HEK293 (cell line): ENCODE measurements at regions not wholly inside any gene's neighbourhood (a gene's known extent, or its start where the extent isn't known, plus 50 kb on each side); places are given as distances from the start of the nearest gene placed in this dataset.
"Not testable (repeated sequence)": the region's sequence is repeated elsewhere in the genome, so short reads cannot be mapped to it uniquely, and the experiment has no call there.

Source experiments
- CTCF ChIA-PET: fragments of 350-600 bp; formaldehyde crosslinking; extraction: SDS; loops from one replicate; lab custom pipeline; 2021; ENCODE audit warnings: antibody characterized with exemption; lab: Yijun Ruan, JAX
- POLR2A ChIA-PET: fragments of 300-600 bp; formaldehyde crosslinking; extraction: SDS; loops from one replicate; lab custom pipeline; 2020; ENCODE audit warnings: antibody characterized with exemption, inconsistent platforms; lab: Yijun Ruan, JAX
- H3K27ac ChIP-seq: fragments of 200-500 bp; sonication (Bioruptor generic); 2 replicates; pipeline ENCODE4 v1.5.1; 2014; ENCODE audit warnings: low read depth, low read length, control low read depth, inconsistent platforms; ENCODE audit errors: extremely low read depth
- H3K36me3 ChIP-seq, 2 experiments: fragments of 200-500 bp in 1 of 2; sonication (Bioruptor generic) in 1 of 2; 1 replicate in 1 of 2; 2 replicates in 1 of 2; pipeline ENCODE4 v1.5.1; 2014 to 2017; ENCODE audit warnings: inconsistent platforms in 2 of 2, low read length in 2 of 2; ENCODE audit not compliant: control insufficient read depth in 2 of 2, insufficient read depth in 1 of 2
- H3K4me1 ChIP-seq: fragments of 200-500 bp; sonication (Bioruptor generic); 2 replicates; pipeline ENCODE4 v1.5.1; 2014; ENCODE audit warnings: mild to moderate bottlenecking, low read length, inconsistent platforms; ENCODE audit not compliant: control insufficient read depth, insufficient read depth
- H3K4me3 ChIP-seq: 2 replicates; pipeline ENCODE4 v1.5.1; 2011; ENCODE audit warnings: low read depth, mild to moderate bottlenecking, control low read depth, low read length, moderate library complexity
- H3K9me3 ChIP-seq: fragments of 200-500 bp; sonication (Bioruptor generic); 2 replicates; pipeline ENCODE4 v1.5.1; 2014; ENCODE audit warnings: low read depth, low read length, inconsistent platforms; ENCODE audit not compliant: control insufficient read depth, insufficient read depth
- GLI2 ChIP-seq: fragments of 450-650 bp; formaldehyde crosslinking; IDR thresholded peaks from 2 replicates; pipeline ENCODE4; 2017; ENCODE audit warnings: missing biosample characterization, missing genetic modification characterization, low read depth, borderline replicate concordance
- KLF16 ChIP-seq: fragments of 450-650 bp; formaldehyde crosslinking; IDR thresholded peaks from 2 replicates; pipeline ENCODE4 v1.5.1; 2017; ENCODE audit warnings: missing biosample characterization, missing genetic modification characterization
- MEIS1 ChIP-seq: sonication (generic); formaldehyde crosslinking; IDR thresholded peaks from 2 replicates; pipeline ENCODE4 v1.8.1; 2022; ENCODE audit warnings: missing genetic modification reagents, mild to moderate bottlenecking, borderline replicate concordance
- PRDM1 ChIP-seq: fragments of 450-650 bp; formaldehyde crosslinking; IDR thresholded peaks from 2 replicates; pipeline ENCODE4; 2016; ENCODE audit warnings: missing biosample characterization, missing genetic modification characterization
- RBAK ChIP-seq: fragments of 450-650 bp; formaldehyde crosslinking; IDR thresholded peaks from 2 replicates; pipeline ENCODE4 v1.5.1; 2016; ENCODE audit warnings: missing biosample characterization, missing genetic modification characterization
- SCRT1 ChIP-seq: fragments of 450-650 bp; formaldehyde crosslinking; IDR thresholded peaks from 2 replicates; pipeline ENCODE4 v1.5.1; 2016; ENCODE audit warnings: missing biosample characterization, missing genetic modification characterization, borderline replicate concordance
- SP7 ChIP-seq: fragments of 450-650 bp; formaldehyde crosslinking; IDR thresholded peaks from 2 replicates; pipeline ENCODE4 v1.5.1; 2016; ENCODE audit warnings: missing biosample characterization, missing genetic modification characterization
- ZBTB1 ChIP-seq: fragments of 450-650 bp; formaldehyde crosslinking; IDR thresholded peaks from 2 replicates; pipeline ENCODE4 v1.5.1; 2016; ENCODE audit warnings: missing biosample characterization, missing genetic modification characterization
- ZBTB20 ChIP-seq: fragments of 450-650 bp; formaldehyde crosslinking; IDR thresholded peaks from 2 replicates; pipeline ENCODE4 v1.5.1; 2016; ENCODE audit warnings: missing biosample characterization, missing genetic modification characterization
- ZBTB7A ChIP-seq: fragments of 450-650 bp; formaldehyde crosslinking; IDR thresholded peaks from 2 replicates; pipeline ENCODE4 v1.5.1; 2016; ENCODE audit warnings: low read depth, missing biosample characterization, missing genetic modification characterization
- ZBTB8A ChIP-seq: fragments of 450-650 bp; formaldehyde crosslinking; IDR thresholded peaks from 2 replicates; pipeline ENCODE4 v1.5.1; 2016; ENCODE audit warnings: missing biosample characterization, missing genetic modification characterization
- ZEB2 ChIP-seq: fragments of 450-650 bp; formaldehyde crosslinking; IDR thresholded peaks from 2 replicates; pipeline ENCODE4 v1.5.1; 2016; ENCODE audit warnings: missing biosample characterization, missing genetic modification characterization
- ZNF184 ChIP-seq: fragments of 450-650 bp; IDR thresholded peaks from 2 replicates; pipeline ENCODE4 v1.5.1; 2018; ENCODE audit warnings: missing biosample characterization, mild to moderate bottlenecking, missing genetic modification characterization
- ZNF221 ChIP-seq: fragments of 450-650 bp; formaldehyde crosslinking; IDR thresholded peaks from 2 replicates; pipeline ENCODE4 v1.5.1; 2017; ENCODE audit warnings: missing biosample characterization, missing genetic modification characterization, borderline replicate concordance
- ZNF292 ChIP-seq: fragments of 450-650 bp; formaldehyde crosslinking; IDR thresholded peaks from 2 replicates; pipeline ENCODE4 v1.5.1; 2016; ENCODE audit warnings: low read depth, missing biosample characterization, missing genetic modification characterization, borderline replicate concordance
- ZNF324 ChIP-seq: fragments of 450-650 bp; formaldehyde crosslinking; IDR thresholded peaks from 2 replicates; pipeline ENCODE4 v1.5.1; 2016; ENCODE audit warnings: missing biosample characterization, missing genetic modification characterization
- ZNF366 ChIP-seq: fragments of 450-650 bp; formaldehyde crosslinking; conservative IDR thresholded peaks from 2 replicates; pipeline ENCODE4 v1.5.1; 2016; ENCODE audit warnings: missing biosample characterization, missing genetic modification characterization
- ZNF423 ChIP-seq: fragments of 450-650 bp; formaldehyde crosslinking; IDR thresholded peaks from 2 replicates; pipeline ENCODE4 v1.5.1; 2016; ENCODE audit warnings: missing biosample characterization, missing genetic modification characterization
- ZNF501 ChIP-seq: fragments of 450-650 bp; formaldehyde crosslinking; IDR thresholded peaks from 2 replicates; pipeline ENCODE4 v1.5.1; 2016; ENCODE audit warnings: missing biosample characterization, missing genetic modification characterization
- ZNF521 ChIP-seq: fragments of 450-650 bp; formaldehyde crosslinking; IDR thresholded peaks from 2 replicates; pipeline ENCODE4 v1.5.1; 2017; ENCODE audit warnings: missing biosample characterization, mild to moderate bottlenecking, missing genetic modification characterization
- ZNF561 ChIP-seq: fragments of 450-650 bp; IDR thresholded peaks from 2 replicates; pipeline ENCODE4 v1.5.1; 2018; ENCODE audit warnings: missing biosample characterization, missing genetic modification characterization, borderline replicate concordance
- ZNF571 ChIP-seq: fragments of 450-650 bp; formaldehyde crosslinking; IDR thresholded peaks from 2 replicates; pipeline ENCODE4 v1.5.0; 2017; ENCODE audit warnings: missing biosample characterization, missing genetic modification characterization
- ZNF596 ChIP-seq: fragments of 450-650 bp; IDR thresholded peaks from 2 replicates; pipeline ENCODE4 v1.5.0; 2018; ENCODE audit warnings: missing biosample characterization, mild to moderate bottlenecking, missing genetic modification characterization, moderate library complexity
- ZNF621 ChIP-seq: fragments of 450-650 bp; formaldehyde crosslinking; IDR thresholded peaks from 2 replicates; pipeline ENCODE4 v1.5.1; 2017; ENCODE audit warnings: missing biosample characterization, missing genetic modification characterization
- ZNF660 ChIP-seq: fragments of 450-650 bp; IDR thresholded peaks from 2 replicates; pipeline ENCODE4 v1.5.1; 2018; ENCODE audit warnings: missing biosample characterization, mild to moderate bottlenecking, missing genetic modification characterization
- ZNF830 ChIP-seq: fragments of 450-650 bp; IDR thresholded peaks from 2 replicates; pipeline ENCODE4 v1.5.0; 2018; ENCODE audit warnings: missing biosample characterization, missing genetic modification characterization, low read depth, mild to moderate bottlenecking, moderate library complexity
- ZSCAN16 ChIP-seq: fragments of 450-650 bp; formaldehyde crosslinking; IDR thresholded peaks from 2 replicates; pipeline ENCODE4 v1.5.1; 2016; ENCODE audit warnings: missing biosample characterization, missing genetic modification characterization
- TF ChIP-seq, protein P1 (sequence below): fragments of 450-650 bp; formaldehyde crosslinking; IDR thresholded peaks from 2 replicates; pipeline ENCODE4 v1.5.1; 2016; ENCODE audit warnings: missing biosample characterization, missing genetic modification characterization
- TF ChIP-seq, protein P2 (sequence below): fragments of 450-650 bp; formaldehyde crosslinking; IDR thresholded peaks from 2 replicates; pipeline ENCODE4 v1.5.1; 2016; ENCODE audit warnings: missing biosample characterization, missing genetic modification characterization

DNA sequence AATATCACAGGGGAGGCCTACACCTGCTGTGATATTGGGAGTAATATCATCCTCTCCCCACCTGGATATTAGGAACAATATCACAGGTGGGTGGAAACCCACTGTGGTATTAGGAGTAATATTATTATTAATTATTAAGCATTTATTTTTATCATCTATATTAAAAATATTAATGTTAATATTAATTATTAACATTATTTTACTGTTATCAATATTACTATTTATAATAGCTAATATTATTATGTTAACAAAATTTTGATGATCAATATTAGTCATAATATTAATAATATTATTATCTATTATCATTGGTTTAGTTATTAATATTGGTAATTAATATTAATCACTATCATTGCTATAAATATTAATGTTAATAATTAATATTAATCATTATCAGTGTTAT, 161.1 kb upstream of the API5 start:
- ChIA-PET POLR2A (no interaction called here), CTCF (no interaction called here)
- Histone ChIP-seq H3K27ac (no peak overlapping the region), H3K4me3 (no peak overlapping the region), H3K9me3 (no peaks in the 10 kb centered on the region), H3K4me1 (no peaks in the 10 kb centered on the region), H3K36me3 (no peaks in the 10 kb centered on the region)
- no peak for TF ChIP-seq ZNF621
- TF ChIP-seq ZBTB1 = no peak
- TF ChIP-seq ZNF324 (tag by site-specific recombination) = no peak
- TF ChIP-seq, protein P1, sequence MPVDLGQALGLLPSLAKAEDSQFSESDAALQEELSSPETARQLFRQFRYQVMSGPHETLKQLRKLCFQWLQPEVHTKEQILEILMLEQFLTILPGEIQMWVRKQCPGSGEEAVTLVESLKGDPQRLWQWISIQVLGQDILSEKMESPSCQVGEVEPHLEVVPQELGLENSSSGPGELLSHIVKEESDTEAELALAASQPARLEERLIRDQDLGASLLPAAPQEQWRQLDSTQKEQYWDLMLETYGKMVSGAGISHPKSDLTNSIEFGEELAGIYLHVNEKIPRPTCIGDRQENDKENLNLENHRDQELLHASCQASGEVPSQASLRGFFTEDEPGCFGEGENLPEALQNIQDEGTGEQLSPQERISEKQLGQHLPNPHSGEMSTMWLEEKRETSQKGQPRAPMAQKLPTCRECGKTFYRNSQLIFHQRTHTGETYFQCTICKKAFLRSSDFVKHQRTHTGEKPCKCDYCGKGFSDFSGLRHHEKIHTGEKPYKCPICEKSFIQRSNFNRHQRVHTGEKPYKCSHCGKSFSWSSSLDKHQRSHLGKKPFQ (tag by site-specific recombination) = no peak
- no peak for TF ChIP-seq ZNF571 (tag by site-specific recombination)
- TF ChIP-seq ZNF660 (tag by site-specific recombination) = no peak
- no peak for TF ChIP-seq ZSCAN16 (tag by site-specific recombination)
- TF ChIP-seq ZNF366 (tag by site-specific recombination) = no peak
- TF ChIP-seq RBAK (tag by site-specific recombination) = no peak
- TF ChIP-seq ZBTB8A (tag by site-specific recombination) = no peak
- no peak for TF ChIP-seq ZBTB7A (tag by site-specific recombination)
- no peak for TF ChIP-seq ZNF184
- TF ChIP-seq PRDM1 = no peak
- TF ChIP-seq, protein P2, sequence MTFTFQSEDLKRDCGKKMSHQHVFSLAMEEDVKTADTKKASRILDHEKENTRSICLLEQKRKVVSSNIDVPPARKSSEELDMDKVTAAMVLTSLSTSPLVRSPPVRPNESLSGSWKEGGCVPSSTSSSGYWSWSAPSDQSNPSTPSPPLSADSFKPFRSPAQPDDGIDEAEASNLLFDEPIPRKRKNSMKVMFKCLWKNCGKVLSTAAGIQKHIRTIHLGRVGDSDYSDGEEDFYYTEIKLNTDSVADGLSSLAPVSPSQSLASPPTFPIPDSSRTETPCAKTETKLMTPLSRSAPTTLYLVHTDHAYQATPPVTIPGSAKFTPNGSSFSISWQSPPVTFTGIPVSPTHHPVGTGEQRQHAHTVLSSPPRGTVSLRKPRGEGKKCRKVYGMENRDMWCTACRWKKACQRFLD (tag by site-specific recombination) = no peak
- no peak for TF ChIP-seq SCRT1 (tag by site-specific recombination)
- TF ChIP-seq ZNF423 (tag by site-specific recombination) = no peak
- no peak for TF ChIP-seq KLF16 (tag by site-specific recombination)
- no peak for TF ChIP-seq SP7 (tag by site-specific recombination)
- no peak for TF ChIP-seq ZNF561 (tag by site-specific recombination)

DNA sequence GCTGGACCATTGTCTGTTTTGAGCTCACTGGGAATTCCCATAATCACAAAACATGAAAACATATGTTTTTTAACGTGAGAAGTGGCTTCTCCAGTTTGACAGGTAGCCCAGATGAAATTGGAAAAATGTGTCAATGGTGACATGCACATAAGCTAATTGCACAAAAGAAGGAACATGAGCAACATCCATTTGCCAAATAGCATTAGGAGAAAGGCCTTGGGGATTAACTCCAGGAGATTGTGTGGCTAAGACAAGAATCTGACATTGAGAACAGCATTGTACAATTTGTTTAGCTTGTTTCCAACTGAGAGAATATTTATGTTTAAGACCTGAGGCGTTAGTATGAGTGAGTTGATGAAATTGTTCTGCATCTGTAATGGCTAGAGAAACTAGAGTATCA, 147.0 kb upstream of the API5 start:
- H3K4me3 ChIP-seq = no peak overlapping the region
- ChIA-PET POLR2A (no interaction called here), CTCF (interaction anchor here (0.6 kb wide), 1 partner anchor 1864 kb away, joined by 3 read pairs; no protein-coding TSS in a partner anchor)
- TF ChIP-seq ZNF596 (tag by site-specific recombination) = no peak
- no peak for TF ChIP-seq RBAK (tag by site-specific recombination)
- no peak for TF ChIP-seq ZNF521
- TF ChIP-seq ZEB2 (tag by site-specific recombination) = no peak
- TF ChIP-seq ZNF830 (tag by site-specific recombination) = no peak
- no peak for TF ChIP-seq ZNF561 (tag by site-specific recombination)
- TF ChIP-seq ZNF221 (tag by site-specific recombination) = no peak
- no peak for TF ChIP-seq ZNF292
- TF ChIP-seq ZBTB20 (tag by site-specific recombination) = no peak
- no peak for TF ChIP-seq GLI2 (tag by site-specific recombination)
- no peak for TF ChIP-seq MEIS1 (CRISPR knock-in tag)
- TF ChIP-seq ZNF501 (tag by site-specific recombination) = no peak
- H3K4me1 ChIP-seq = no peaks in the 10 kb centered on the region
- H3K27ac ChIP-seq = no peak overlapping the region
- H3K9me3 ChIP-seq = no peaks in the 10 kb centered on the region
- no peaks in the 10 kb centered on the region for H3K36me3 ChIP-seq

DNA sequence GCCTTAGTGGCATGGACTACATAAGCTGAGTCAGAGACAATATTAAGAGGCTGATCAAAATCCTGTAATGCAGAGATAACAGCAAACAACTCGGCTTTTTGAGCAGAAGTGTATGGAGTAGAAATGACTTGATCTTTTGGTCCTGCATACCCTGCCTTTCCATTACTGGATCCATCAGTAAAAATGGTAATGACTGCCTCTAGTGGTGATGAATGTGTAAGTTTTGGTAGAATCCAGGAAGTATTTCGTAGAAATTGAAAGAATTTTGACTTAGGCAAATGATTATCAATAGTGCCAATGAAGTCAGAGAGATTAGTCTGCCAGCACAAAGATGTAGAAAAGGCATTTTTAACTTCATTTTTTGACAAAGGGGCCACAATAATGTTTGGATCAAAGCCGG, 146.4 kb upstream of the API5 start:
- H3K27ac ChIP-seq, H3K9me3 ChIP-seq, H3K36me3 ChIP-seq, H3K4me1 ChIP-seq, H3K4me3 ChIP-seq, POLR2A ChIA-PET: not testable (repeated sequence)
- CTCF ChIA-PET = interaction anchor here (0.6 kb wide), 1 partner anchor 1864 kb away, joined by 3 read pairs; no protein-coding TSS in a partner anchor

DNA sequence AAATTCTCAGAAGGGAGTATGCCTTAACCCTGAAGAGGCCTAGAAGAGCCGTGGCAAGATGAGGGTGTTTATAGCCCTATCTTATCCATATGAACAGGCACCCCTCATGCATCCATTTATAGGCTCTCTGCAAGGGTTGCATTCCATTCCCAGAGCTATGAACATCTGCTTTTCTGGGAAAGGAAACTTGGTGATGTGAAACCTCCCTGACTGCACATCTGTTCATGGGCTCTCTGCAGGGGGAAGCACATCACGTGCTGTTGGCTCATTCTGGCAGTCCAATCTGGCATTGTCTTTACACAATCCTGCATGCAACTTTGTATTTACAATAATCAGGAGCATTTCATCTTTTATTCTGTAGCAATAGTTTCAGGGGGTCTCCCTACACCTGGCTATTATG, 143.6 kb upstream of the API5 start:
- H3K4me1 ChIP-seq, H3K36me3 ChIP-seq, H3K27ac ChIP-seq, H3K4me3 ChIP-seq, POLR2A ChIA-PET, CTCF ChIA-PET, H3K9me3 ChIP-seq: not testable (repeated sequence)
